Stomach (tissue), 8 donors: ENCODE measurements at regions not wholly inside any gene's neighbourhood (a gene's known extent, or its start where the extent isn't known, plus 50 kb on each side); places are given as distances from the start of the nearest gene placed in this dataset.
"Not testable (repeated sequence)": the region's sequence is repeated elsewhere in the genome, so short reads cannot be mapped to it uniquely, and the experiment has no call there.

Experiments used
- DNase-seq, 2 donors: peaks; one replicate each; pipeline versions ENCODE4 v3.0.0 to v3.0.0-alpha.2; 2013 to 2019
- H3K27ac ChIP-seq, 5 donors: fragments of 200-600 bp in 4 of 5; sonication (generic) in 4 of 5; one replicate each; pipeline ENCODE4 v1.5.1; 2013 to 2019; ENCODE audit warnings: mild to moderate bottlenecking in 1 of 5, moderate library complexity in 1 of 5
- H3K27me3 ChIP-seq, 3 donors: fragments of 200-600 bp; sonication (generic); one replicate each; pipeline ENCODE4 v1.5.1; 2017 to 2019; ENCODE audit warnings: mixed run types in 1 of 3
- H3K36me3 ChIP-seq, 4 donors: fragments of 200-600 bp; sonication (generic); 1 replicate in 3 of 4; 2 replicates in 1 of 4; pipeline ENCODE4 v1.5.1; 2016 to 2019
- H3K4me1 ChIP-seq, 4 donors: fragments of 200-600 bp; sonication (generic); one replicate each; pipeline ENCODE4 v1.5.1; 2016 to 2019
- H3K4me3 ChIP-seq, 4 donors: fragments of 200-600 bp; sonication (generic) in 3 of 4; one replicate each; pipeline ENCODE4 v1.5.1; 2016 to 2019; ENCODE audit warnings: mild to moderate bottlenecking in 1 of 4
- H3K9me3 ChIP-seq, 4 donors: fragments of 200-600 bp; sonication (generic); one replicate each; pipeline ENCODE4 v1.5.1; 2016 to 2019
- CTCF ChIP-seq, 7 experiments: fragments of 450-650 bp in 4 of 7; fragments of 200-600 bp in 3 of 7; sonication (generic) in 3 of 7; IDR thresholded peaks; one replicate each; pipeline ENCODE4 v1.5.1; 2016 to 2019; ENCODE audit warnings: antibody characterized with exemption in 7 of 7, control low read depth in 2 of 7, mild to moderate bottlenecking in 1 of 7
- EP300 ChIP-seq: sonication (generic); formaldehyde crosslinking; IDR thresholded peaks from one replicate; pipeline ENCODE4 v1.6.1; 2017; ENCODE audit warnings: antibody characterized with exemption
- POLR2A ChIP-seq, 4 donors: fragments of 450-650 bp; IDR thresholded peaks; one replicate each; pipeline ENCODE4 v1.6.1; 2016; ENCODE audit warnings: antibody characterized with exemption in 4 of 4, control low read depth in 2 of 4, mild to moderate bottlenecking in 1 of 4, moderate library complexity in 1 of 4
- POLR2AphosphoS5 ChIP-seq, 3 donors: sonication (generic); formaldehyde crosslinking; IDR thresholded peaks; one replicate each; pipeline ENCODE4 v1.6.1; 2016; ENCODE audit warnings: antibody characterized with exemption in 3 of 3
- WGBS, 5 donors: extraction: QIAGEN DNeasy Blood & Tissue Kit in 3 of 5; methylation state at CpG; one replicate each; pipeline versions ENCODE4 v1.1.5 to v1.1.7; 2013 to 2018; 5-methylcytosine and 5-hydroxymethylcytosine counted together
- intact Hi-C: fragments of 100-400 bp; cut with DNase I; formaldehyde crosslinking; loops from one replicate; pipeline ENCODE4 v1.15.1; 2023; ENCODE audit warnings: low total_unique reads
- donor health status: healthy with polysubstance abuse.
- donor health status: Bipolar disorder and iron deficiency.
- donor health status: healthy.

- no peak overlapping the region for H3K27ac ChIP-seq
- no peak overlapping the region for H3K4me3 ChIP-seq
- peaks cover 0 to 19% (median 16%) of the 10 kb centered on the region in 4 donors for H3K9me3 ChIP-seq
- no peak for DNase-seq
- H3K27me3 ChIP-seq = no peaks in the 10 kb centered on the region
- H3K4me1 ChIP-seq = no peaks in the 10 kb centered on the region
- TF ChIP-seq POLR2AphosphoS5 (IDR thresholded peaks at IDR 0.05) (no peak), POLR2A (IDR thresholded peaks at IDR 0.05) (no peak), EP300 (no peak), CTCF (IDR thresholded peaks at IDR 0.05) (no peak)
- WGBS, 5 donors = 41 to 54% (median 45%) methylated on average over 1 of the region's 1 CpG
- no peaks in the 10 kb centered on the region for H3K36me3 ChIP-seq
- intact Hi-C loops = no loop called here
These were observed 231.4 kb downstream of the TTC6 start for GRCh38 chr14:37826869-37827268.

DNA sequence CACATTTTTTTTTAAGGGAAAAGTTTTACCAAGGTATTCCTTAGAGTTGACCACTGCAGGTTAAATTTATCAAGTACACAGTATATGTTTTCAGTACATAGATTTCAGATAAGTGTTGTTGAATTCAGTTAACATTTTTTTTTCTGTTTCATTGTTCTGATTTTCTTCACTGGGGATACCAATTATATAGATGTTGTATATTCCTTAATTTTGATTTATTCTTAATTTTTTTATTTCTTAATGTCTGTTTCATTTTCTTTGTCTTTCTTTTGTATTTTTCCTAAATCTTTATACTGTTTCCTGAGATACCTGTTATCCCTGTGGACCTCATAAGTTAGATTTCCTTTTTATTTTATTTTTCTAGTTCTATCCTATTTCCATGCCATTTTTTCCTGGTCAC, 234.8 kb downstream of the TTC6 start:
- H3K36me3 ChIP-seq = no peaks in the 10 kb centered on the region
- TF ChIP-seq POLR2A (IDR thresholded peaks at IDR 0.05) (no peak), POLR2AphosphoS5 (IDR thresholded peaks at IDR 0.05) (no peak), EP300 (no peak)
- H3K27me3 ChIP-seq = no peaks in the 10 kb centered on the region
- no peak overlapping the region for H3K4me3 ChIP-seq
- DNase-seq = no peak
- no peaks in the 10 kb centered on the region for H3K4me1 ChIP-seq
- peaks cover 0 to 41% (median 32%) of the 10 kb centered on the region in 4 donors for H3K9me3 ChIP-seq
- no peak overlapping the region for H3K27ac ChIP-seq
- intact Hi-C loops = no loop called here

DNA sequence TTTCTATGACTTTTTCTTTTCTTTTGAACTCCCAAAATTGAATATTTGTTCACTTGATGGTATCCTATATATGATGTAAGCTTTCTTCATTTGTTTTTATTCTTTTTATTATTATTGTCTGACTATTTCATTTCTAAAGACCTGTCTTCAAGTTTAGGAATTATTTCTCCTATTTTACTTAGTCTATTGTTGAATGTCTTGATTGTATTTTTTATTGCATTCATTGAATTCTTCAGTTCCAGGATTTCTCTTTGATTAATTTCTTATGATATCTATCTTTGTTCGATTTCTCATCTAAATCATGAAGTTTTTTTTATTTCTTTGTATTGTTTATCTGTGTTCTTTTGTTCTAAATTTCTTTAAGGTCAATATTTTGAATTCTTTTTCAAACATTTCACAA, 238.8 kb downstream of the TTC6 start:
- 73 to 87% (median 78%) methylated on average over 1 of the region's 1 CpG for WGBS, 5 donors
- no peak overlapping the region for H3K4me3 ChIP-seq
- no peak for DNase-seq
- intact Hi-C loops = no loop called here
- no peaks in the 10 kb centered on the region for H3K36me3 ChIP-seq
- no peaks in the 10 kb centered on the region for H3K27me3 ChIP-seq
- H3K4me1 ChIP-seq = no peaks in the 10 kb centered on the region
- TF ChIP-seq POLR2AphosphoS5 (IDR thresholded peaks at IDR 0.05) (no peak), POLR2A (IDR thresholded peaks at IDR 0.05) (no peak), EP300 (no peak), CTCF (IDR thresholded peaks at IDR 0.05) (no peak)
- peaks cover 0 to 44% (median 35%) of the 10 kb centered on the region in 4 donors for H3K9me3 ChIP-seq
- H3K27ac ChIP-seq = no peak overlapping the region

DNA sequence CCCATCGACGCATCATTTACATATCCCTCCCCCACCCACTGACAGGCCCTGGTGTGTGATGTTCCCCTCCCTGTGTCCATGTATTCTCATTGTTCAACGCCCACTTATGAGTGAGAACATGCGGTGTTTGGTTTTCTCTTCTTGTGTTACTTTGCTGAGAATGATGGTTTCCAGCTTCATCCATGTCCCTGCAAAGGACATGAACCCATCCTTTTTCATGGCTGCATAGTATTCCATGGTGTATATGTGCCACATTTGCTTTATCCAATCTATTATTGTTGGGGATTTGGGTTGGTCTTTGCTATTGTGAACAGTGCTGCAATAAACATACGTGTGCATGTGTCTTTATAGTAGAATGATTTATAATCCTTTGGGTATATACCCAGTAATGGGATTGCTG, 243.3 kb downstream of the TTC6 start:
- H3K27me3 ChIP-seq, H3K36me3 ChIP-seq, DNase-seq, H3K4me3 ChIP-seq, H3K4me1 ChIP-seq, H3K27ac ChIP-seq, intact Hi-C loops: not testable (repeated sequence)
- WGBS, 5 donors = 71 to 83% (median 74%) methylated on average over 5 of the region's 5 CpGs
- peaks cover 0 to 18% (median 9%) of the 10 kb centered on the region in 4 donors for H3K9me3 ChIP-seq

DNA sequence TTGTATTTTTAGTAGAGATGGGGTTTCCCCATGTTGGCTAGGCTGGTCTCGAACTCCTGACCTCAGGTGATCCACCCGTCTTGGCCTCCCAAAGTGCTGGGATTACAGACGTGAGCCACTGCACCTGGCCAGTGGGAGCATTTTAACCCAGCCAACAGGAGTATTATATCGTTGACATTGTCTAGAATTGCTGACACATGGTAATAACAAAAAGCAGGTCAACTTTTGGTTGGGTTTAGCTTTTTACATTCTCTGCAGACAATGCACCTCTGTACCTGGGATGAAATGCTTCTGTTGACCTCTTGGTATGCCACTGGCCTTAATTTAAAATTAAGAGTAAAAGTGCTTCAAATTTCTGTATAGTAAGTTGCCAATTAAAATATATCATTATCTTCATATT, 245.6 kb downstream of the TTC6 start:
- H3K36me3 ChIP-seq, H3K4me3 ChIP-seq, DNase-seq, H3K9me3 ChIP-seq, H3K4me1 ChIP-seq, intact Hi-C loops, H3K27ac ChIP-seq, H3K27me3 ChIP-seq: not testable (repeated sequence)
- 70 to 90% (median 82%) methylated on average over 4 of the region's 4 CpGs for WGBS, 5 donors

GRCh38 chr14:37842106-37842505, 246.7 kb downstream of the TTC6 start:
- Histone ChIP-seq H3K4me1 (no peaks in the 10 kb centered on the region), H3K36me3 (no peaks in the 10 kb centered on the region), H3K27ac (no peak overlapping the region), H3K27me3 (no peaks in the 10 kb centered on the region), H3K4me3 (no peak overlapping the region), H3K9me3 (peaks cover 0 to 6% (median 2%) of the 10 kb centered on the region in 4 donors)
- intact Hi-C loops = no loop called here
- DNase-seq = no peak
- WGBS, 5 donors = 76 to 85% (median 77%) methylated on average over 3 of the region's 3 CpGs
- TF ChIP-seq POLR2AphosphoS5 (IDR thresholded peaks at IDR 0.05) (no peak), POLR2A (IDR thresholded peaks at IDR 0.05) (no peak), CTCF (IDR thresholded peaks at IDR 0.05) (no peak), EP300 (no peak)
